Fibroblast of the aortic adventitia (primary cell): ENCODE measurements at regions not wholly inside any gene's neighbourhood (a gene's known extent, or its start where the extent isn't known, plus 50 kb on each side); places are given as distances from the start of the nearest gene placed in this dataset.
"Not testable (repeated sequence)": the region's sequence is repeated elsewhere in the genome, so short reads cannot be mapped to it uniquely, and the experiment has no call there.

ENCODE experiments used
- DNase-seq: peaks from one replicate; pipeline ENCODE4 v3.0.0-alpha.2; 2010; ENCODE audit warnings: low read depth
- H3K4me3 ChIP-seq: 2 replicates; pipeline ENCODE4 v1.5.1; 2011; ENCODE audit warnings: low read depth, mild to moderate bottlenecking, control low read depth, low read length, moderate library complexity
- TF ChIP-seq, protein P1 (sequence below): IDR thresholded peaks from 2 replicates; pipeline ENCODE4 v1.5.1; 2011; ENCODE audit warnings: mild to moderate bottlenecking, low read length, control low read depth, inconsistent platforms; ENCODE audit not compliant: insufficient read depth

- H3K4me3 ChIP-seq = no peak overlapping the region
- TF ChIP-seq, protein P1, sequence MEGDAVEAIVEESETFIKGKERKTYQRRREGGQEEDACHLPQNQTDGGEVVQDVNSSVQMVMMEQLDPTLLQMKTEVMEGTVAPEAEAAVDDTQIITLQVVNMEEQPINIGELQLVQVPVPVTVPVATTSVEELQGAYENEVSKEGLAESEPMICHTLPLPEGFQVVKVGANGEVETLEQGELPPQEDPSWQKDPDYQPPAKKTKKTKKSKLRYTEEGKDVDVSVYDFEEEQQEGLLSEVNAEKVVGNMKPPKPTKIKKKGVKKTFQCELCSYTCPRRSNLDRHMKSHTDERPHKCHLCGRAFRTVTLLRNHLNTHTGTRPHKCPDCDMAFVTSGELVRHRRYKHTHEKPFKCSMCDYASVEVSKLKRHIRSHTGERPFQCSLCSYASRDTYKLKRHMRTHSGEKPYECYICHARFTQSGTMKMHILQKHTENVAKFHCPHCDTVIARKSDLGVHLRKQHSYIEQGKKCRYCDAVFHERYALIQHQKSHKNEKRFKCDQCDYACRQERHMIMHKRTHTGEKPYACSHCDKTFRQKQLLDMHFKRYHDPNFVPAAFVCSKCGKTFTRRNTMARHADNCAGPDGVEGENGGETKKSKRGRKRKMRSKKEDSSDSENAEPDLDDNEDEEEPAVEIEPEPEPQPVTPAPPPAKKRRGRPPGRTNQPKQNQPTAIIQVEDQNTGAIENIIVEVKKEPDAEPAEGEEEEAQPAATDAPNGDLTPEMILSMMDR = no peak
- no peak for DNase-seq
Observed at GRCh38 chr7:42650171-42650570, 261.7 kb downstream of the C7orf25 start.

- H3K4me3 ChIP-seq = no peak overlapping the region
- TF ChIP-seq, protein P1 = no peak
- peak; percentile 7 for DNase-seq
Observed at GRCh38 chr7:42645906-42646305, 266.0 kb downstream of the C7orf25 start.

DNA sequence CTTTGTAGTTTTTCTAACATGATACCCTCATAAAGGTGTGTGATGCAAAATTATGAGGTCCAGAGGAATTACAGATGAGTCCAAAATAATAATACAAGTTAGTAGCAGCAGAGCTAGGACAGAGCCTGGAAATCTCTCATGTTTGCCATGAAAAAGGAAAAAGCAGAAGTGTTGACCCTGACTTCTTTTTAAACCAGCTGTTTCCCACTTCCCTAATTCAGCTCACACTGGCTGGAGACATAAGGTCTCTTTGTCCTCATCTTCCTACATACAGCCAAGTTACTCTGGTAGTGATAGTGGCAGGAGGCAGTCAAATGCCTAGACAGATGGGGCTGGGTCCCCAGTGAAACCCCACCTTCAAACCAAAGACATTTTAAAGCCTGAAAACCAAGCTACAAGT is 269.2 kb downstream of the C7orf25 start:
- H3K4me3 ChIP-seq = no peak overlapping the region
- TF ChIP-seq, protein P1 = no peak
- no peak for DNase-seq

- TF ChIP-seq, protein P1 = no peak
- no peak for DNase-seq
- no peak overlapping the region for H3K4me3 ChIP-seq
Observed at GRCh38 chr7:42639930-42640329, 271.9 kb downstream of the C7orf25 start.

- not testable (repeated sequence) for DNase-seq, H3K4me3 ChIP-seq
Observed at GRCh38 chr7:42636380-42636779, 275.5 kb downstream of the C7orf25 start.

DNA sequence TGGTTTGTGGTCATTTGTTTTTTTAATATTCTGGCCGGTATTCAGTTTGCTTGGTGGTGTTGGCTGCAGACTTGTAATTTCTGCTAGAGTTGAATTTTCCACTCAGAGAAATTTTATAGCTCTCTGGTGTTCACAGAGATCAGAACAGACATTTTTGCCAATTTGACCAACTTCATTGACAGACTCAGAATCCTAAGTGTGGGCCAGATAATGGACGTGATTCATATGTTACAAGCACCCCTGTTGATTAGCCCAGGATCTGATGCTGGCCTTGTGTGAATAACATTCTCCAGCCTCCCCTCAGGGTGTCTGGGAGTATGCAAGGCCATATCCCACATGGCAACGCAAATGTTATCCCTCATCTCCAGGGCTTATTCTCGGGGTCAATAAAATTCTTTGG is 283.8 kb downstream of the C7orf25 start:
- H3K4me3 ChIP-seq = no peak overlapping the region
- TF ChIP-seq, protein P1 = no peak
- DNase-seq = no peak

- TF ChIP-seq, protein P1 = no peak
- no peak for DNase-seq
- H3K4me3 ChIP-seq = no peak overlapping the region
Observed at GRCh38 chr7:42627626-42628025, 284.2 kb downstream of the C7orf25 start.
